Hepatocyte (in vitro differentiated cells): ENCODE measurements at regions not wholly inside any gene's neighbourhood (a gene's known extent, or its start where the extent isn't known, plus 50 kb on each side); places are given as distances from the start of the nearest gene placed in this dataset.

Source experiments
- EZH2 ChIP-seq: fragments of 200-600 bp; sonication (generic); IDR thresholded peaks from 2 replicates; pipeline ENCODE4 v1.6.1; 2016; ENCODE audit warnings: antibody characterized with exemption, mild to moderate bottlenecking, borderline replicate concordance
- TF ChIP-seq, protein P1 (sequence below): fragments of 200-600 bp; sonication (generic); IDR thresholded peaks from 2 replicates; pipeline ENCODE4 v1.5.1; 2016; ENCODE audit warnings: antibody characterized with exemption, mild to moderate bottlenecking; ENCODE audit not compliant: poor library complexity

DNA sequence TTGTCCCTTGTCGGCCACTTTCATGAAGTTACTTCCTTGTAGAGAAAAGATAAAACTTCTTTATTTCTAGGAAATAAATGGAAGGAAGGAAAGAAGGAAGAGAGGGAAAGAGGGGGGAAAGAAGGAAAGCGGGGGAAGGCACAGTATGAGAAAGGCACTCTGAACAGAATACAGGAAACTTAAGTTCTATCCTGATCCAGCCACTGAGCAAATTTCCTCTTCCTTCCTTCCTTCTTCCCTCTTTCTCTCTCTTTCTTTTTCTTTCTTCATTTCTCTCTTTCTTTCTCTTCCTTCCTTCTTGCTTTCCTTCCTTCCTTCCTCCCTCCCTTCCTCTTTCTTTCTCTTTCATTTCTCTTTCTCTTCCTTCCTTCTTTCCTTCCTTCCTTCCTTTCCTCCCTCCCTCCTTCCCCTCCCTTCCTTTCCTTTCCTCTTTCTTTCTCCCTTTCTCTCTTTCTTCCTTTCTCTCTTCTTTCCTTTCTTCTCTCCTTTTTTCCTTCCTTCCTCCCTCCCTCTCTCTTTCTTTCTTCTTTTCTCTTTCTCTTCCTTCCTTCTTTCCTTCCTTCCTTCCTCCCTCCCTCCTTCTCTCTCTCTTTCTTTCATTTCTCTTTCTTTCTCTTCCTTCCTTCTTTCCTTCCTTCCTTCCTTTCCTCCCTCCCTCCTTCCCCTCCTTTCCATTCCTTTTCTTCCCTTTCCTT, 240.2 kb upstream of the BRINP1 start:
- TF ChIP-seq, protein P1, sequence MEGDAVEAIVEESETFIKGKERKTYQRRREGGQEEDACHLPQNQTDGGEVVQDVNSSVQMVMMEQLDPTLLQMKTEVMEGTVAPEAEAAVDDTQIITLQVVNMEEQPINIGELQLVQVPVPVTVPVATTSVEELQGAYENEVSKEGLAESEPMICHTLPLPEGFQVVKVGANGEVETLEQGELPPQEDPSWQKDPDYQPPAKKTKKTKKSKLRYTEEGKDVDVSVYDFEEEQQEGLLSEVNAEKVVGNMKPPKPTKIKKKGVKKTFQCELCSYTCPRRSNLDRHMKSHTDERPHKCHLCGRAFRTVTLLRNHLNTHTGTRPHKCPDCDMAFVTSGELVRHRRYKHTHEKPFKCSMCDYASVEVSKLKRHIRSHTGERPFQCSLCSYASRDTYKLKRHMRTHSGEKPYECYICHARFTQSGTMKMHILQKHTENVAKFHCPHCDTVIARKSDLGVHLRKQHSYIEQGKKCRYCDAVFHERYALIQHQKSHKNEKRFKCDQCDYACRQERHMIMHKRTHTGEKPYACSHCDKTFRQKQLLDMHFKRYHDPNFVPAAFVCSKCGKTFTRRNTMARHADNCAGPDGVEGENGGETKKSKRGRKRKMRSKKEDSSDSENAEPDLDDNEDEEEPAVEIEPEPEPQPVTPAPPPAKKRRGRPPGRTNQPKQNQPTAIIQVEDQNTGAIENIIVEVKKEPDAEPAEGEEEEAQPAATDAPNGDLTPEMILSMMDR: no peak
- TF ChIP-seq EZH2: no peak
